Thymus (tissue), 11 donors: ENCODE measurements at regions not wholly inside any gene's neighbourhood (a gene's known extent, or its start where the extent isn't known, plus 50 kb on each side); places are given as distances from the start of the nearest gene placed in this dataset.
"Not testable (repeated sequence)": the region's sequence is repeated elsewhere in the genome, so short reads cannot be mapped to it uniquely, and the experiment has no call there.

Experiments
- DNase-seq, 9 donors: peaks; one replicate each; pipeline ENCODE4 v3.0.0-alpha.2; 2013; ENCODE audit warnings: low spot score in 9 of 9, low read depth in 6 of 9, missing footprints in 1 of 9
- H3K27ac ChIP-seq, 2 donors: one replicate each; pipeline ENCODE4 v1.5.1; 2013; ENCODE audit warnings: control low read depth in 1 of 2, low read depth in 1 of 2, low read length in 1 of 2, mild to moderate bottlenecking in 1 of 2, moderate library complexity in 1 of 2
- H3K27me3 ChIP-seq, 2 donors: one replicate each; pipeline ENCODE4 v1.5.1; 2013; ENCODE audit warnings: low read length in 1 of 2; ENCODE audit not compliant: control insufficient read depth in 2 of 2, insufficient read depth in 1 of 2
- H3K36me3 ChIP-seq, 2 donors: one replicate each; pipeline ENCODE4 v1.5.1; 2013; ENCODE audit warnings: low read length in 1 of 2, mild to moderate bottlenecking in 1 of 2, moderate library complexity in 1 of 2; ENCODE audit not compliant: control insufficient read depth in 2 of 2, insufficient read depth in 2 of 2
- H3K4me1 ChIP-seq, 2 donors: one replicate each; pipeline ENCODE4 v1.5.1; 2013; ENCODE audit warnings: low read length in 2 of 2; ENCODE audit not compliant: control insufficient read depth in 2 of 2, insufficient read depth in 2 of 2
- H3K4me3 ChIP-seq, 2 donors: one replicate each; pipeline ENCODE4 v1.5.1; 2013; ENCODE audit warnings: low read length in 2 of 2, control low read depth in 1 of 2, mild to moderate bottlenecking in 1 of 2
- H3K9me3 ChIP-seq, 2 donors: one replicate each; pipeline ENCODE4 v1.5.1; 2013; ENCODE audit warnings: low read length in 1 of 2, mild to moderate bottlenecking in 1 of 2; ENCODE audit not compliant: control insufficient read depth in 2 of 2, insufficient read depth in 1 of 2
- WGBS: extraction: QIAGEN DNeasy Blood & Tissue Kit; methylation state at CpG from one replicate; pipeline ENCODE4 v1.1.7; 2013; 5-methylcytosine and 5-hydroxymethylcytosine counted together
- donor health status: healthy.

DNA sequence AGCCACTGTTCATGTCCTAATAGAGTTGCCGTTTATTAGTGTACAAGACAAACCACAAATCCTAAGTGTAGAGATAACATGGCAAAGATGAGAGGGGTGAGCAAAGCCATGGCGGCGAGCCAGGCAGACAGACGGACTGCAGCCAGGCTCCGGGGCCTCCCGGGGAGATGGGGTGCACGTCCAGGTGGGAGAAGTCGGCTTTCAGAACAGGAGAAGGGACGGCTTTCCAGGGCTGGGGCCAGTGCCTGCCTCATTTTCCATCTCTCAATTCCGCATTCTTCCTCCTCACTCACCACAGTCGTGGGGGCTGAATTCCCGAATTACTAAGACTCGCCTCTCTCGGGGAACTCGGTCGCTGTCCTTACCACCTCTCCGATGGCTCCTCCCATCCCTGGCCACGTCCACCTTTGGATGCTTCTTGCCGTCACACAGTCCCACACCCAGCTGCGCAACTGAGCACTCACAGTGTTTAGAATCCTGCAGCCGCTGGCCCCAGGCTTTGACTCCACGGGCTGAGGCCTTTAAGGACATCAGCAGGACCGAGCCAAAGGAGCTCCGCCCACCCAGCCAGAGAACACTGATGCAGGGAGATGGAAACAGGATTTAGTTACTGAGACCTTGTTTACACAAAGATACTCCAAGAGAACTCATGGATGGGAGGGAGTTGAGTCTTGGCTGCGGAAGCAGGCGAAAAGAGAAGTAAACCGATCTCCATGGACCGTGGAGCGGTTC is 59.7 kb downstream of the RNF112 start:
- H3K9me3 ChIP-seq, result no peaks in the 10 kb centered on the region
- no peaks in the 10 kb centered on the region for H3K4me1 ChIP-seq
- H3K27ac ChIP-seq, result peak overlapping the region in 1 of 2 donors; percentile 33
- peaks cover 0 to 2% of the 10 kb centered on the region in 2 donors for H3K27me3 ChIP-seq
- 85% methylated on average over 29 of the region's 29 CpGs for WGBS
- H3K4me3 ChIP-seq, result no peak overlapping the region
- DNase-seq, result no peak
- no peaks in the 10 kb centered on the region for H3K36me3 ChIP-seq

DNA sequence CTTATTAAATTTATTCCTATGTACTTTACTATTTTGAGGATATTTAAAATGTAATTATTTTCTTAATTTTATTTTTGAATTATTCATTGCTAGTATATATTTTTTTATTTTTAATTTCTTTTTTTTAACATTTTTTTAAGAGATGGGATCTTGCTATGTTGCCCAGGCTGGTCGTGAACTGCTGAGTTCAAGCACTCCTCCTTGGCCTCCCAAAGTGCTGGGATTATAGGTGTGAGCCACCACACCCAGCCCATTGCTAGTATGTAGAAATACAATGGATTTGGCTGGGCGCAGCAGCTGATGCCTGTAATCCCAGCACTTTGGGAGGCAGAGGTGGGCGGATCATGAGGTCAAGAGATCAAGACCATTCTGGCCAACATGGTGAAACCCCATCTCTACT is 59.2 kb upstream of the SLC47A1 start:
- not testable (repeated sequence) for H3K27ac ChIP-seq, H3K4me3 ChIP-seq, DNase-seq, H3K4me1 ChIP-seq, H3K9me3 ChIP-seq, H3K27me3 ChIP-seq, H3K36me3 ChIP-seq
- 95% methylated on average over 3 of the region's 3 CpGs for WGBS

DNA sequence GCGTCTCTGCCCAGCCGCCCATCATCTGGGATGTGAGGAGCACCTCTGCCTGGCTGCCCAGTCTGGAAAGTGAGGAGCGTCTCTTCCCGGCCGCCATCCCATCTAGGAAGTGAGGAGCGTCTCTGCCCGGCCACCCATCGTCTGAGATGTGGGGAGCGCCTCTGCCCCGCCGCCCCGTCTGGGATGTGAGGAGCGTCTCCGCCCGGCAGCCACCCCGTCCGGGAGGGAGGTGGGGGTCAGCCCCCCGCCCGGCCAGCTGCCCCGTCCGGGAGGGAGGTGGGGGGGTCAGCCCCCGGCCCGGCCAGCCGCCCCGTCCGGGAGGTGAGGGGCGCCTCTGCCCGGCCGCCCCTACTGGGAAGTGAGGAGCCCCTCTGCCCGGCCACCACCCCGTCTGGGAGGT is 57.9 kb upstream of the SLC47A1 start:
- WGBS, result 96% methylated on average over 29 of the region's 31 CpGs
- not testable (repeated sequence) for DNase-seq, H3K4me1 ChIP-seq, H3K27me3 ChIP-seq, H3K9me3 ChIP-seq, H3K4me3 ChIP-seq, H3K36me3 ChIP-seq, H3K27ac ChIP-seq

DNA sequence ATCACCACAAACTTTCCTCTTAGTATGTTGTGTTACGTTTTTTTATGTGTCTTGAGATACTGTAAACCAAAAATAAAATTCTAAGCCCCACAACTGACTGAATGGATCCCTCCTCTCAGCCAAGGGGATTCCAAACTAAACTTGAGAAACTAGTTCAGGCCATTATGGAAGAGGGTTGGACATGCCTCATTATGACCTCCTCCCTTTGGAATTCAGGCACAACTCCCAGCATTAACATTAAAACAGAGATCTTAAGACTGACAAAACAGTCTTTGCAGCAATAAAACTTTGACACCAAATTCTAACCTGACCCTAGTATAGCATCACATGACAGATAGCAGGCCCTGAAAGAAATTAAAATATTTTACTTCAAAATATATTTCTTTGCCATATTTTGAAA is 51.1 kb upstream of the SLC47A1 start:
- peaks cover 0 to 3% of the 10 kb centered on the region in 2 donors for H3K9me3 ChIP-seq
- DNase-seq, result no peak
- 87% methylated on average over 1 of the region's 1 CpG for WGBS
- no peaks in the 10 kb centered on the region for H3K36me3 ChIP-seq
- H3K4me1 ChIP-seq, result no peaks in the 10 kb centered on the region
- H3K4me3 ChIP-seq, result no peak overlapping the region
- H3K27me3 ChIP-seq, result no peaks in the 10 kb centered on the region
- H3K27ac ChIP-seq, result no peak overlapping the region
